CD4-positive, alpha-beta T cell treated with Interleukin-17A for 1 hour (primary cell): ENCODE measurements at regions not wholly inside any gene's neighbourhood (a gene's known extent, or its start where the extent isn't known, plus 50 kb on each side); places are given as distances from the start of the nearest gene placed in this dataset.

ENCODE experiments used
- DNase-seq: peaks from one replicate; pipeline ENCODE4 v3.0.0-alpha.2; 2020

GRCh38 chr13:33953781-33954180, 135.8 kb downstream of the RFC3 start:
- no peak for DNase-seq

GRCh38 chr13:33956346-33956745, 138.4 kb downstream of the RFC3 start:
- no peak for DNase-seq

GRCh38 chr13:33957497-33957905, 139.6 kb downstream of the RFC3 start:
- no peak for DNase-seq

GRCh38 chr13:33958964-33959363, 141.0 kb downstream of the RFC3 start:
- DNase-seq = no peak

- no peak for DNase-seq
Observed at GRCh38 chr13:33963134-33963533, 145.2 kb downstream of the RFC3 start.

- DNase-seq = no peak
Observed at GRCh38 chr13:33963895-33964294, 145.9 kb downstream of the RFC3 start.

GRCh38 chr13:33968520-33969507, 150.9 kb downstream of the RFC3 start:
- no peak for DNase-seq

- DNase-seq = no peak
Observed at GRCh38 chr13:33970746-33971561, 153.0 kb downstream of the RFC3 start.

GRCh38 chr13:33971562-33971819, 153.5 kb downstream of the RFC3 start:
- DNase-seq = no peak

- DNase-seq = no peak
Observed at GRCh38 chr13:33973194-33973593, 155.2 kb downstream of the RFC3 start.

- no peak for DNase-seq
Observed at GRCh38 chr13:33976965-33977364, 159.0 kb downstream of the RFC3 start.

- DNase-seq = no peak
Observed at GRCh38 chr13:33978653-33979052, 160.7 kb downstream of the RFC3 start.

- no peak for DNase-seq
Observed at GRCh38 chr13:33992881-33993336, 175.0 kb downstream of the RFC3 start.

GRCh38 chr13:33994198-33994597, 176.2 kb downstream of the RFC3 start:
- no peak for DNase-seq

- DNase-seq = no peak
Observed at GRCh38 chr13:33994826-33995502, 177.0 kb downstream of the RFC3 start.

GRCh38 chr13:33996636-33997035, 178.7 kb downstream of the RFC3 start:
- no peak for DNase-seq

GRCh38 chr13:33997574-33997973, 179.6 kb downstream of the RFC3 start:
- DNase-seq = no peak

- DNase-seq = no peak
Observed at GRCh38 chr13:33999811-34000605, 182.1 kb downstream of the RFC3 start.

- DNase-seq = no peak
Observed at GRCh38 chr13:34000955-34001354, 183.0 kb downstream of the RFC3 start.

- DNase-seq = no peak
Observed at GRCh38 chr13:34001389-34001788, 183.4 kb downstream of the RFC3 start.

- no peak for DNase-seq
Observed at GRCh38 chr13:34002141-34002540, 184.2 kb downstream of the RFC3 start.

- no peak for DNase-seq
Observed at GRCh38 chr13:34002924-34003323, 185.0 kb downstream of the RFC3 start.

- no peak for DNase-seq
Observed at GRCh38 chr13:34003656-34004055, 185.7 kb downstream of the RFC3 start.
